Mesodermal cell (in vitro differentiated cells): ENCODE measurements at regions not wholly inside any gene's neighbourhood (a gene's known extent, or its start where the extent isn't known, plus 50 kb on each side); places are given as distances from the start of the nearest gene placed in this dataset.

ENCODE experiments used
- H3K27ac ChIP-seq: 2 replicates; pipeline ENCODE4 v1.7.0; 2013; ENCODE audit warnings: mild to moderate bottlenecking, low read depth, low read length, moderate library complexity; ENCODE audit not compliant: severe bottlenecking
- H3K36me3 ChIP-seq: 2 replicates; pipeline ENCODE4 v1.7.1; 2013; ENCODE audit warnings: mild to moderate bottlenecking, low read length, moderate library complexity; ENCODE audit not compliant: control insufficient read depth, insufficient read depth
- H3K4me1 ChIP-seq: one replicate; pipeline ENCODE4 v1.7.1; 2013; ENCODE audit warnings: mild to moderate bottlenecking, low read length; ENCODE audit not compliant: insufficient read depth, control insufficient read depth, poor library complexity, severe bottlenecking
- H3K4me3 ChIP-seq: 2 replicates; pipeline ENCODE4 v1.7.0; 2013; ENCODE audit warnings: low read length, control low read depth, mild to moderate bottlenecking; ENCODE audit not compliant: insufficient read depth, poor library complexity, severe bottlenecking; ENCODE audit errors: extremely low read depth
- H3K9me3 ChIP-seq: 2 replicates; pipeline ENCODE4 v1.7.1; 2013; ENCODE audit warnings: mild to moderate bottlenecking, low read length, moderate library complexity; ENCODE audit not compliant: control insufficient read depth
- WGBS, 2 experiments: methylation state at CpG; one replicate each; pipeline ENCODE4 v1.1.5; 2013; ENCODE audit warnings: missing lambda C conversion rate in 2 of 2; ENCODE audit not compliant: insufficient coverage in 2 of 2; 5-methylcytosine and 5-hydroxymethylcytosine counted together

- Histone ChIP-seq H3K27ac (no peak overlapping the region), H3K9me3 (no peaks in the 10 kb centered on the region), H3K36me3 (no peaks in the 10 kb centered on the region), H3K4me3 (no peak overlapping the region), H3K4me1 (no peaks in the 10 kb centered on the region)
- WGBS, 2 experiments, result 95 to 100% methylated on average over 1 to 2 of the region's 4 CpGs
Observed at GRCh38 chr18:54100920-54101470, 123.5 kb downstream of the MBD2 start.

- Histone ChIP-seq H3K27ac (no peak overlapping the region), H3K4me1 (no peaks in the 10 kb centered on the region), H3K9me3 (no peaks in the 10 kb centered on the region), H3K4me3 (no peak overlapping the region), H3K36me3 (no peaks in the 10 kb centered on the region)
- 100% methylated on average over 1 of the region's 2 CpGs; no CpG with 5 or more reads in 1 of the 2 experiments for WGBS, 2 experiments
Observed at GRCh38 chr18:54100466-54100865, 124.0 kb downstream of the MBD2 start.

GRCh38 chr18:54094474-54094873, 130.0 kb downstream of the MBD2 start:
- H3K36me3 ChIP-seq, result no peaks in the 10 kb centered on the region
- WGBS, 2 experiments, result 80 to 82% methylated on average over 1 to 2 of the region's 4 CpGs
- H3K9me3 ChIP-seq, result no peaks in the 10 kb centered on the region
- no peak overlapping the region for H3K27ac ChIP-seq
- no peak overlapping the region for H3K4me3 ChIP-seq
- no peaks in the 10 kb centered on the region for H3K4me1 ChIP-seq

DNA sequence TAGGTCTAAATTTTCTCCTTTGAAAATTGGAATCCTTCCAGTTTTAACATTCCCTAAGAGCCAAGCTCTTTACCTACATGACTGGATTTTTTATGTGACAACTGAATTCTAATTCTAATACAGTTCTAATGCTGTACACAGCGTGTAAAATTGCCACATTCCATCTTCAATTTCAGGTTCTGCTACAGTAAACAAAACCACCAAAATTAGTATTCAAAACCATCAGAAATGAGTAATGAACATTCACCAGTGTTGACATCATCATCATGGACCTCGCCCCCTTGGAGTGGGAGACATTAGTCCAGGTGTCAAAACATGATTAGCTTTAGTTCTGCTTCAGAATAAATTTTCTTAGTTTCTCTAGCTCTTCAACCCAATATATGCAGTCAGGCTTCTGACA, 133.6 kb downstream of the MBD2 start:
- WGBS, 2 experiments, result 86 to 96% methylated on average over 1 to 2 of the region's 2 CpGs
- H3K4me3 ChIP-seq, result no peak overlapping the region
- H3K36me3 ChIP-seq, result no peaks in the 10 kb centered on the region
- H3K4me1 ChIP-seq, result no peaks in the 10 kb centered on the region
- no peaks in the 10 kb centered on the region for H3K9me3 ChIP-seq
- no peak overlapping the region for H3K27ac ChIP-seq

DNA sequence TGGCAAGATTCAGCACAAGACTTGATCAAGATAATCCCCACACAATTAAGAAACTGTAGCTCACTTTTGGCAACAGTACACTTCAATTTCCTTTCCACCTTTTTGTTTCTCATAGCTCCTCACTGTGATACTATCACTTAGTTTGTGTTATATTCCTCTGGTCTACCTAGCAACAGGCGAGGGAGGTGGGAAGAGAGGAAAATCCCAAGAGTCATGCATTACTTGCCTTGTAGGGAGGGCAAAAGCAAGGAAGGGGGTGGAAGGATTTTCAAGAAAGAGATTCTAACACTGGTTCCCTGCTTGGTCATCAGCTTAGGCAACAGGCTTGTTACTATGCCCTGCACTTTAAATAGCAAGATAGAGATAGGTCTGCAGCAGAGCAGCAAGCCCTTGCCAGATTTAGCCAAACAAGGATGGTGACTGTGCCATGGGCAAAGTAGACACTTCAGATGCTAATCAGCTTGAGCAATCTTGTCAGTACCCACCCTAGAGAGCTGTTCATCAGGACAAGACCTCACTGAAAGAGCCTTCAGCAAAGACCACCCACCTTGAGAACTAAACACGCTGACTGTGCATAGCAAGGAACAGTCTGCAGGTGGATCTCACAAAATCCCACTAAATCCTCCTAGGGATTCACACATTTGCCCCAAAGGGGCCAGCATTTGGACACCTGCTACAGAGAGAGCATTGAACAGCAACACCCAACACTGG, 134.6 kb downstream of the MBD2 start:
- Histone ChIP-seq H3K36me3 (no peaks in the 10 kb centered on the region), H3K27ac (no peak overlapping the region), H3K9me3 (no peaks in the 10 kb centered on the region), H3K4me3 (no peak overlapping the region), H3K4me1 (no peaks in the 10 kb centered on the region)
- WGBS, 2 experiments, result 90 to 91% methylated on average over 2 of the region's 2 CpGs

DNA sequence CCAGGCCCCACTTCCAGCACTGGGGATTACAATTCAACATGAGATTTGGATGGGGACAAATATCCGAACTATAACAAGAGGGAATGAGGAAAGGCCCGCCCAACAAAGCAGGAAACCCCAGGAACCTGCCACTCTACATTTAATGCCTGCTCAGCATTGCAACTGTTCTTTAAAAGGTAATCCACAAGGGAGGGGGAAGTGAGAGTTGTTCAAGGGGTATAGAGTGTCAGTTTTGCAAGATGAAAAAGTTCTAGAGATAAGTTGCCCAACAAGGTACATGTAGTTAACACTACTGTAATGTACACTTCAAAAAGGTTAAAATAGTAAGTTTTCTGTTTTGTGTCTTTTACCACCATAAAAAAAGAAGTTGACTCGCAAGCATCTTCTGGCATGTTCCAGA, 137.6 kb downstream of the MBD2 start:
- no peak overlapping the region for H3K4me3 ChIP-seq

DNA sequence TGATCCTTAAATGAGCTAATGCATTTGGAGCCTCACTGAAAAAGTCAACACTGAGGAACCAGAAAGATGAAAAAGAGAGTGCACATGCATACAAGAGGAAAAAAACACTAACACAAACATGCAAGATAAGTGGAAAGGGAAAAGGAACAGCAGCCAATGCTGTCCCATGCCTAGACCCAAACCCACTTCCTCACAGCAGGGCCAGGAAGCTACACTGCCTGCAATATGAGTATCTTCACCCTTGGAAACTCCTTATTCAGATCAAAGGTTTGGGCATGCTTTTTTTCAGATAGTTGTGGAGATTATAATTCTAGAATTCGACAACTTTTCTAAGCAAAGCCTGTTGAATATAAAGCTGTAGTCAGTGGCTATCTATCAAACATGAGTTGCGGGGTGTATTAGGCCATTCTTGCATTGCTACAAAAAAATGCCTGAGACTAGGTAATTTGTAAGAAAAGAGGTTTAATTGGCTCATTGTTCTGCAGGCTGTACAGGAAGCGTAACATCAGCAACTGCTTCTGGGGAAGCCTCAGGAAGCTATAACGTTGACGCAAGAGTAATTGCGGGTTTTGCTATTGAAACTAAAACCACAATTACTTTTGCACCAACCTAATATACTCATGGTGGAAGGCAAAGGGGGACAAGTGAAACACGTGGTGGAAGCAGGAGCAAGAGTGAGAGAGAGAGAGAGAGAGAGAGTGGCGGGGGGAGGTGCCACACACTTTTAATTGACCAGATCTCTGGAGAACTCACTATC, 138.2 kb downstream of the MBD2 start:
- no peaks in the 10 kb centered on the region for H3K4me1 ChIP-seq
- no peak overlapping the region for H3K27ac ChIP-seq
- H3K36me3 ChIP-seq, result no peaks in the 10 kb centered on the region
- H3K9me3 ChIP-seq, result no peaks in the 10 kb centered on the region
- H3K4me3 ChIP-seq, result no peak overlapping the region
- 82 to 96% methylated on average over 2 to 5 of the region's 8 CpGs for WGBS, 2 experiments

More for the DNA sequence above, 137.6 kb downstream of the MBD2 start:
- Histone ChIP-seq H3K4me1 (no peaks in the 10 kb centered on the region), H3K27ac (no peak overlapping the region), H3K36me3 (no peaks in the 10 kb centered on the region), H3K9me3 (no peaks in the 10 kb centered on the region)
- WGBS, 2 experiments, result 100% methylated on average over 1 of the region's 3 CpGs

- Histone ChIP-seq H3K9me3 (no peaks in the 10 kb centered on the region), H3K4me3 (no peak overlapping the region), H3K4me1 (no peaks in the 10 kb centered on the region), H3K36me3 (no peaks in the 10 kb centered on the region), H3K27ac (no peak overlapping the region)
- no CpG with 5 or more reads among the region's 2 CpGs for WGBS, 2 experiments
Observed at GRCh38 chr18:54080858-54081257, 143.6 kb downstream of the MBD2 start.

GRCh38 chr18:54076166-54076565, 148.3 kb downstream of the MBD2 start:
- H3K4me3 ChIP-seq, result no peak overlapping the region
- WGBS, 2 experiments, result 83 to 91% methylated on average over 1 of the region's 1 CpG
- no peak overlapping the region for H3K27ac ChIP-seq
- no peaks in the 10 kb centered on the region for H3K36me3 ChIP-seq
- H3K4me1 ChIP-seq, result no peaks in the 10 kb centered on the region
- no peaks in the 10 kb centered on the region for H3K9me3 ChIP-seq

GRCh38 chr18:54075689-54076088, 148.8 kb downstream of the MBD2 start:
- Histone ChIP-seq H3K4me1 (no peaks in the 10 kb centered on the region), H3K9me3 (no peaks in the 10 kb centered on the region), H3K4me3 (no peak overlapping the region), H3K27ac (no peak overlapping the region), H3K36me3 (no peaks in the 10 kb centered on the region)
- WGBS, 2 experiments, result 92 to 95% methylated on average over 3 of the region's 3 CpGs

DNA sequence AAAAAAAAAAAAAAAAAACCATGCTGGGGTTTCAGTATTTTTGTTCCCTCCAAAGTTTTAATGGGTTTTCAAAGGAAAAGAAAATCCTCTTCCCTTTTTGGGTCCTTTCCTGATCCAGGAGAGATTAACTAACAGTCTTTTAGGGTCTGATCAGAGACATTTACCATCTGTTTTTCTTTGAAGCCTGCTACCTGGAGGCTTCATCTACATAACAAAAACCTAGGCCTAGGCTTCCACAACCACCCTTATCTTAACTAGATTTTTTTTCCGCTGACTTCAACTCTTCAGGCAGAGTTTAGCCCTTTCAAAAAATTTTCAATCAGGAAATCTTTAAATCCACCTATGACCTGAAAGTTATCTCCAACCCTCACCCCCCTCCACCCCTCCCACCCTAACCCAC, 154.7 kb downstream of the MBD2 start:
- no peaks in the 10 kb centered on the region for H3K9me3 ChIP-seq
- no peak overlapping the region for H3K27ac ChIP-seq
- no peaks in the 10 kb centered on the region for H3K36me3 ChIP-seq
- 50 to 57% methylated on average over 1 of the region's 1 CpG for WGBS, 2 experiments
- H3K4me3 ChIP-seq, result no peak overlapping the region
- H3K4me1 ChIP-seq, result no peaks in the 10 kb centered on the region
